ENCODE measurements at regions not wholly inside any gene's neighbourhood (a gene's known extent, or its start where the extent isn't known, plus 50 kb on each side); places are given as distances from the start of the nearest gene placed in this dataset.

- H3K4me1 ChIP-seq (ENCODE audit: insufficient read depth, low read length, poor library complexity, severe bottlenecking): no peaks in the 10 kb centered on the region
- intact Hi-C loops (cut with micrococcal nuclease; ENCODE audit: unreplicated experiment): no loop called here
- no peaks in the 10 kb centered on the region for H3K27me3 ChIP-seq (replicated peaks; ENCODE audit: insufficient read depth, low read depth, low read length, poor library complexity)
- no peaks in the 10 kb centered on the region for H3K9me3 ChIP-seq (ENCODE audit: low read depth, low read length, poor library complexity, severe bottlenecking)
- ChIA-PET POLR2A (ENCODE audit: low non-redundant PET) (no interaction called here), CTCF (no interaction called here)
- no TSS peak for BruUV-seq (replicated peaks)
- no peaks in the 10 kb centered on the region for H3K36me3 ChIP-seq (ENCODE audit: insufficient read depth, low read length, poor library complexity, severe bottlenecking)
- no peak for TF ChIP-seq EZH2 (IDR thresholded peaks at IDR 0.05; ENCODE audit: borderline replicate concordance, low read depth, low read length, poor library complexity, severe bottlenecking)
- no peak for TF ChIP-seq CTCF (conservative IDR thresholded peaks at IDR 0.05; ENCODE audit: low read depth, low read length)
- no peak overlapping the region for H3K27ac ChIP-seq (ENCODE audit: low read depth, low read length, poor library complexity, severe bottlenecking)
- no peak for DNase-seq (ENCODE audit: low spot score)
- no peak overlapping the region for H3K4me3 ChIP-seq (ENCODE audit: low read depth, low read length, poor library complexity, severe bottlenecking)
These were observed 192.8 kb downstream of the TBX5 start for GRCh38 chr12:114213055-114213581.

- ChIA-PET CTCF (no interaction called here), POLR2A (ENCODE audit: low non-redundant PET) (no interaction called here)
- no peaks in the 10 kb centered on the region for H3K9me3 ChIP-seq (ENCODE audit: low read depth, low read length, poor library complexity, severe bottlenecking)
- intact Hi-C loops (cut with micrococcal nuclease; ENCODE audit: unreplicated experiment): no loop called here
- no peaks in the 10 kb centered on the region for H3K36me3 ChIP-seq (ENCODE audit: insufficient read depth, low read length, poor library complexity, severe bottlenecking)
- H3K27me3 ChIP-seq (replicated peaks; ENCODE audit: insufficient read depth, low read depth, low read length, poor library complexity): no peaks in the 10 kb centered on the region
- BruUV-seq (replicated peaks): no TSS peak
- H3K4me3 ChIP-seq (ENCODE audit: low read depth, low read length, poor library complexity, severe bottlenecking): no peak overlapping the region
- no peak for TF ChIP-seq CTCF (conservative IDR thresholded peaks at IDR 0.05; ENCODE audit: low read depth, low read length)
- no peak for TF ChIP-seq EZH2 (IDR thresholded peaks at IDR 0.05; ENCODE audit: borderline replicate concordance, low read depth, low read length, poor library complexity, severe bottlenecking)
- H3K4me1 ChIP-seq (ENCODE audit: insufficient read depth, low read length, poor library complexity, severe bottlenecking): no peaks in the 10 kb centered on the region
- H3K27ac ChIP-seq (ENCODE audit: low read depth, low read length, poor library complexity, severe bottlenecking): no peak overlapping the region
- no peak for DNase-seq (ENCODE audit: low spot score)
These were observed 196.1 kb downstream of the TBX5 start for GRCh38 chr12:114209861-114210260.

GRCh38 chr12:114206525-114206924 lies 199.4 kb downstream of the TBX5 start:
- ChIA-PET POLR2A (ENCODE audit: low non-redundant PET) (no interaction called here), CTCF (no interaction called here)
- H3K4me1 ChIP-seq (ENCODE audit: insufficient read depth, low read length, poor library complexity, severe bottlenecking): no peaks in the 10 kb centered on the region
- TF ChIP-seq CTCF (conservative IDR thresholded peaks at IDR 0.05; ENCODE audit: low read depth, low read length): no peak
- peaks cover 3% of the 10 kb centered on the region for H3K27me3 ChIP-seq (replicated peaks; ENCODE audit: insufficient read depth, low read depth, low read length, poor library complexity)
- no peaks in the 10 kb centered on the region for H3K36me3 ChIP-seq (ENCODE audit: insufficient read depth, low read length, poor library complexity, severe bottlenecking)
- H3K27ac ChIP-seq (ENCODE audit: low read depth, low read length, poor library complexity, severe bottlenecking): no peak overlapping the region
- no peaks in the 10 kb centered on the region for H3K9me3 ChIP-seq (ENCODE audit: low read depth, low read length, poor library complexity, severe bottlenecking)
- intact Hi-C loops (cut with micrococcal nuclease; ENCODE audit: unreplicated experiment): no loop called here
- H3K4me3 ChIP-seq (ENCODE audit: low read depth, low read length, poor library complexity, severe bottlenecking): no peak overlapping the region
- DNase-seq (ENCODE audit: low spot score): no peak
- BruUV-seq (replicated peaks): no TSS peak

Measured in A673 (cell line).